GM19452 (cell line): ENCODE measurements at regions not wholly inside any gene's neighbourhood (a gene's known extent, or its start where the extent isn't known, plus 50 kb on each side); places are given as distances from the start of the nearest gene placed in this dataset.
"Not testable (repeated sequence)": the region's sequence is repeated elsewhere in the genome, so short reads cannot be mapped to it uniquely, and the experiment has no call there.

Source experiments
- ATAC-seq: cut with Tn5 transposase; IDR thresholded peaks from one replicate; pipeline ENCODE4 v1.9.1; 2021; ENCODE audit not compliant: unreplicated experiment

- no peak for ATAC-seq
Measured at GRCh38 chr2:81078102-81078501, 773.5 kb upstream of the LRRTM1 start.

- no peak for ATAC-seq
Measured at GRCh38 chr2:81077396-81077795, 772.8 kb upstream of the LRRTM1 start.

DNA sequence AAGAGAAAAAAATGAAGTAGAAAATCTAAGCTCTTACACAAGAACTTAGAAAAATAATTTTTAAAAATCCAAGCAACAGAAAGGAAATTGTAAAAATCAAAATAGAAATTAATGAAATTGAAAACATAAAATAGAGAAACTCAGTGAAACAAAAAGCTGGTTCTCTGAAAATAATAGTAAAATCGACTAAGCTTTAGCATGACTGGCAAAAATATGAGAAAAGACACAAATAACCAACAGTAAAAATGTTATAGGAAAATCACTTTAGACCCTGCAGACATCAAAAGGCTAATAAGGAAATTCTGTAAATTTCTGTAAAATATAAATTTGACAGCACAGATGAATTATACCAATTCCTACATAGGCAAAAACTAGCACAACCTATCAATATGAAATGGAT, 768.9 kb upstream of the LRRTM1 start:
- no peak for ATAC-seq

DNA sequence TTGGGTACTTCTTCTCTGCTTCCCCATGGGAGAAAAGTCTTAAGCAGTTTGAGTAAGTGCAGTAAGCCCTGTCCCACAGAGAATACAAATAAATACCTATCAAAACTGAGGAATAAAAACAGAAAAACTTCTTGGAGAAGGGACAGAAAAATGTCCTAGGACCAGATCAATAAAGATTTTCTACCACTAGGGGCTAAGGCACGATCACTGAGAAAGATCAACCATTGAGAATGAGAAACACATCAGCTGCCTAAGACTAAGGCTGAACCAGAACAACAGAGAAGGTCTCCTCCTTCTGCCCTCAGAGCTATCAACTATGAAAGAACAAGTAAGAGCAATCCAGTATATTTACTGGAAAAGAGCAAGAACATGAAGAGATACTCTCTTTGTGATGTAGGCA, 763.6 kb upstream of the LRRTM1 start:
- no peak for ATAC-seq

DNA sequence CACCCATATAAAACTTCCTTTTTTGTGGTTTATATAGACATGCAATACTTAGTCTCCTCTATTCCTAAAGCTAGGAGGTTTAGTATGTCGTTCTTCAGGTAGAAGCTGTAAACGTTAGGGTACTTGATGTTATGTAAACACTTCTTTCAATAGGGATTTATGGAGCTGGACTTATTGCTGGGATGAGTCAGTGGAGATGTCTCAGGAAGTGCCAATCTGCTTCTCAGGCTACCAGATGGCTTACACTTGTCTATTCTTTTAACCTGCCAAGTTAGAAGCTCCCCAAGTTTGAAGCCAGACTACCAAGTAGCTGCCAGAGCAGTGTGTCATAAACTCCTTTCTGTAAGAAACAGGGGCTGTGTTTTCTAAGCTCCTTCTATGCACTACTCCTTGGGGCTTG, 756.5 kb upstream of the LRRTM1 start:
- no peak for ATAC-seq

- no peak for ATAC-seq
Measured at GRCh38 chr2:81050580-81051095, 746.1 kb upstream of the LRRTM1 start.

- no peak for ATAC-seq
Measured at GRCh38 chr2:81043681-81044080, 739.1 kb upstream of the LRRTM1 start.

DNA sequence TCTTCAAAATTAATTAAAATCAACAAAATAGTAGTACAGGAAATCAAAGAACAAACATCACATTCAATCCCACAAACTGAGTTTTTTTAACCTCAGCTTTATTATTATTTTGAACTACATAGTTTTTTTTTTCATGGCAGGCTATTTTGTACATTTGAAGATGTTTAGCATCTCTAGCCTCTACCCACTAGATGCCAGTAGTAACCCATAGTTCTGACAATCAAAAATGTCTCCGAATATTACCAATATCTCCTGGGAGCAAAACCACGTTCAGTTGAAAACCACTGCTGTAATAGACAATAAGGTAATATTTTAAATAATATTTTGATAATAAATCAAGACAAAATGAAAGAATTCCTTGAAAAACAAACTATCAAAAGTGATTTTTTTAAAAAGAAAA, 702.6 kb upstream of the LRRTM1 start:
- ATAC-seq, result no peak

DNA sequence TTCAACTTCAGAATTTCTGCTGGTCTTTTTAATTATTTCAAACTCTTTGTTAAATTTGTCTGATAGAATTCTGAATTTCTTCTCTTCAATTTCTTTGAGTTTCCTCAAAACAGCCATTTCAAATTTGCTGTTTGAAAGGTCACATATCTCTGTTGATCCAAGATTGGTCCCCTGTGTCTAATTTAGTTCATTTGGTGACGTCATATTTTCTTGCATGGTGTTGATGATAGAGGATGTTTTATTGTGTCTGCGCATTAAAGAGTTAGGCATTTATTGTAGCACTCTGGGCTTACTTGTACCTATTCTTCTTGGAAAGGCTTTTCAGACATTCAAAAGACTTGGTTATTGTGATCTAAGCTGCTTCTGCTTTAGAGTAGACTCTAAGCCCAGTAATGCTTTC, 698.4 kb upstream of the LRRTM1 start:
- no peak for ATAC-seq

- no peak for ATAC-seq
Measured at GRCh38 chr2:80987466-80987865, 682.9 kb upstream of the LRRTM1 start.

- ATAC-seq, result no peak
Measured at GRCh38 chr2:80969900-80970299, 665.3 kb upstream of the LRRTM1 start.

DNA sequence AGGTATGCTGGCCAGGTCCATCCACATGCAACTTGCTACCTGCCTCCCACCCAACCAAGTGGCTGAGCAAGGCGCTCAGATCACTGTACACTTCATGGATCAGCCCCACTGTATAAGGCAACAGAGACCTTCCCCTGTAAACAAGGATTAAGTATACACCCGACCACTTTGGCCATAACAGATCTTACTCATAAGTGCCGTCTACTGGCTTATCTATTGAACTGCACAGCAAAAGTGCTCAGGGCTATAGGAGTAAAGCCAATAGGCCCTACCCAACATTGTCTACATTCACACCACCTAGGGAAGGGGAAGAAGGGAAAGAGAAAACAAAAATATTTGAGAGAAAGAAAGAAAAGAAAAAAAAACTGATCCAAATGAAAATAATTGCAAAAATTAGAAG, 663.9 kb upstream of the LRRTM1 start:
- ATAC-seq, result no peak

- no peak for ATAC-seq
Measured at GRCh38 chr2:80947601-80948130, 643.1 kb upstream of the LRRTM1 start.

GRCh38 chr2:80943487-80943886, 638.9 kb upstream of the LRRTM1 start:
- ATAC-seq, result no peak

DNA sequence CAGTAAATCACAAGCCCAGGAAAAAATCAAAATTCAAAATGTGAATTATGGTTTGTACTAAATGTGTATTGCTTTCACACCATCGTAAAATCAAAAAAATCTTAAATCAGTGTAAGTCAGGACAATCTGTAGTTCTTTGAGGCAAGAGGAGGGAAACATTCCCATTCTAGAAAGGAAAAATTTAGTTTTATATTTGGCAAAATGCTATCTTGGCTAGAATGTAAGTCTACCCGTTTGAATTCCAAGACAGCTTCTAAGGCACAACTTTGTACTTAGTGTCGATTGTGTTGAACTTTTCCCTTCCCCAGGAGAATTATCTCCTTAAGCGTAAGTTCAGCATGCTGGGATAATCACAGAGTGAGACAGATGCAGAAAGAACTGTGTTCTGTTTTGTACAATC, 638.2 kb upstream of the LRRTM1 start:
- no peak for ATAC-seq

DNA sequence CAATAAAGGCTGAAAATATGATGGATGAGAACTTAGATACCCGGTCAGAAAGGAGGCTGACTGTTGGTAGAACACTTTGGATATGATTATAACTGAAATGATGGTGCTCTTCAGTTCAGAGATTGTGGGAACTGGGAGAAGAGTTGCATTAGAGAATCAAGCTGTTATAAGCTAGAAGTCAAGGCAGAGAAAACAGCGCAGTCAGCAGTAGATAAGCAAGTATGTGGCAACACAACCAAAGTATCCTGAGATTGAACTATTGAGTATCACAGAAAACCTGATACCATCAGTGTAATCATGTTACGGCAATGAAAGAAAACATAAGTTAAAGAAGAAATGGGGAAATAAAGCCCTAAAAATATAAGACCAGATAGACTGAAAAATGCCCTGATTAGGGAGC, 633.9 kb upstream of the LRRTM1 start:
- no peak for ATAC-seq

DNA sequence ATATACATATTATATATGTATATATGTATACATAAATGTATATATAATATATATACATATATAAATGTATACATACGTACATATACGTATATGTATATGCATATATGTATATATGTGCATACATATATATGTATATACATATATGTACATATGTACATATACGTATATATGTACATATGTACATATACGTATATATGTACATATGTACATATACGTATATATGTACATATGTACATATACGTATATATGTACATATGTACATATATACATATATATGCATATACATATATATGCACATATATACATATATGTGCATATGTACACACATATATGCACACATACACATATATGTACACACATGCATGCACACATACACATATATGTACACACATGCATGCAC, 627.3 kb upstream of the LRRTM1 start:
- not testable (repeated sequence) for ATAC-seq

DNA sequence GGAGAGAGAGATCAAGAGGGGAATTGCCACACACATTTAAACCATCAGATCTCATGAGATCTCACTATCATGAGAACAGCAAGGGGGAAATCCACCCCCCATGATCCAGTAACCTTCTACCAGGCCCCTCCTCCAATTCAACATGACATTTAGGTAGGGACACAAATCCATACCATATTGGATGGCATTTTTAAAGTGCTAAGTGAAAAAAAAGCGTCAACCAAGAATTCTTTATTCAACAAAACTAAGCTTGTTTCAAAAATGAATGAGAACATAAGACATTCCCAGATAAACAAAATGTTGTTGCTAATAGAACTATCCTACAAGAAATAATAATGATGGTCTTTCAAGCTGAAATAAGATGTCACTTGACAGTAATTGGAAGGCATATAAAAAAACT, 626.2 kb upstream of the LRRTM1 start:
- ATAC-seq, result no peak

DNA sequence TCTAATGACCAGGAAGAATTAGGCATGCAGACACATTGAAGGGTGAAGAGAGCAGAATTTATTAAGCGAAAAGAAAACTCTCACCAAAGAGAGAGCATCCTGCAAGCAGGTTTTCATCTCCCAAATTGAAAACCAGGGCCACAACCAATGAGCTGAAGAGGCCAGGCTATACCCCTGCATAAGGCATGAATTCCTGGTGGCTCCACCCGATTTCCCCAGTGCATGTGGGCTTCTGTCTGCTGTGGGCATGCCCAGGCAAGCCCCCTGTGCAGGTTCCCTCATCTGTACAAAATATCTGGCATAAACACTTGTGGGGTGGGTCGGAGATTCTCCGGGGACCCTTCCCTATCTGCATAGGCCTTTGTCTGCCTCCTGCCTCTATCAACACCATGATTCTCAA, 621.6 kb upstream of the LRRTM1 start:
- ATAC-seq, result no peak

DNA sequence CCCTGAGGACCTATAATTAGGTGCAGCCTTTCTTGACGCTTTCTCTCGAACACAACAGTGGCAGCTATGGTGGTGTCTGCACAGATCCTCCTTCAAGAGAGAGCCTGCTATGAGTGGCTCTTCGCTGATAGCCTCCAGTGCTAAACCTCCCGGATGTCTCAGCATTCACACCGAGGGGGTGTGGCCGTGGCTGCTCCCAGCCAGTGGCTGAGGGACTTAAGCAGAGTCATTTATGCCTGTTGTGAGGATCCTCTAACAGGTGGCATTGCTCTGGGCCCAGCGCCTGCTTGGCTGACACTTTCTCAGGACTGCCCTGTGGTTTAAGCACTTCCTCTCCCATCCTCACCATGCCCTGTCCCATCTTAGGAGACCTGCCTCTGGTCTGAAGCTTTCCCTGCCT, 592.0 kb upstream of the LRRTM1 start:
- no peak for ATAC-seq

DNA sequence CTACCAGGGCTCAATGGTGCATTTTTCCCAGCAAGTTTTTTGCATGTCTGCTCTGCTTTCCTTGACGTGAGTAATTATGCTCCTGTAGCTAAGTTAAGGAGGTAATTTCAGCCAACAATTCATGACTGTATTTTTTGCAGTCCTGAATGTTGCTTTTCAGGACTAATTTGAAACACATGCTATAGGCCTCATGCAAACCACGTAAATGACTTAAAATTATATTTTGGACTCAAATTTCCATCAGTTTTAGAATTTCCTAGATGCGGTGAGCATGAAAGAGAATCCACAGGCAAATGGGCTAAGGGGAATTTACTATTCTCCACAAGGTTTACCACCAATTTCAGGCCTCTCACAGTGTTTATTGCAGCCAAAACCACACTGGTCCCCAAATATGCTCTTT, 589.9 kb upstream of the LRRTM1 start:
- no peak for ATAC-seq

- ATAC-seq, result no peak
Measured at GRCh38 chr2:80893711-80894110, 589.2 kb upstream of the LRRTM1 start.

GRCh38 chr2:80889009-80889408, 584.5 kb upstream of the LRRTM1 start:
- ATAC-seq, result no peak
